GM12872 (cell line): ENCODE measurements at regions not wholly inside any gene's neighbourhood (a gene's known extent, or its start where the extent isn't known, plus 50 kb on each side); places are given as distances from the start of the nearest gene placed in this dataset.

ENCODE experiments used
- TF ChIP-seq, protein P1 (sequence below): IDR thresholded peaks from 3 replicates; pipeline ENCODE4 v1.5.1; 2011; ENCODE audit warnings: low read depth, mild to moderate bottlenecking, low read length, moderate library complexity; ENCODE audit not compliant: insufficient read depth

GRCh38 chr3:71896751-71897150, 111.8 kb upstream of the PROK2 start:
- TF ChIP-seq, protein P1, sequence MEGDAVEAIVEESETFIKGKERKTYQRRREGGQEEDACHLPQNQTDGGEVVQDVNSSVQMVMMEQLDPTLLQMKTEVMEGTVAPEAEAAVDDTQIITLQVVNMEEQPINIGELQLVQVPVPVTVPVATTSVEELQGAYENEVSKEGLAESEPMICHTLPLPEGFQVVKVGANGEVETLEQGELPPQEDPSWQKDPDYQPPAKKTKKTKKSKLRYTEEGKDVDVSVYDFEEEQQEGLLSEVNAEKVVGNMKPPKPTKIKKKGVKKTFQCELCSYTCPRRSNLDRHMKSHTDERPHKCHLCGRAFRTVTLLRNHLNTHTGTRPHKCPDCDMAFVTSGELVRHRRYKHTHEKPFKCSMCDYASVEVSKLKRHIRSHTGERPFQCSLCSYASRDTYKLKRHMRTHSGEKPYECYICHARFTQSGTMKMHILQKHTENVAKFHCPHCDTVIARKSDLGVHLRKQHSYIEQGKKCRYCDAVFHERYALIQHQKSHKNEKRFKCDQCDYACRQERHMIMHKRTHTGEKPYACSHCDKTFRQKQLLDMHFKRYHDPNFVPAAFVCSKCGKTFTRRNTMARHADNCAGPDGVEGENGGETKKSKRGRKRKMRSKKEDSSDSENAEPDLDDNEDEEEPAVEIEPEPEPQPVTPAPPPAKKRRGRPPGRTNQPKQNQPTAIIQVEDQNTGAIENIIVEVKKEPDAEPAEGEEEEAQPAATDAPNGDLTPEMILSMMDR: no peak

GRCh38 chr3:71893702-71894479, 108.9 kb upstream of the PROK2 start:
- TF ChIP-seq, protein P1: no peak

DNA sequence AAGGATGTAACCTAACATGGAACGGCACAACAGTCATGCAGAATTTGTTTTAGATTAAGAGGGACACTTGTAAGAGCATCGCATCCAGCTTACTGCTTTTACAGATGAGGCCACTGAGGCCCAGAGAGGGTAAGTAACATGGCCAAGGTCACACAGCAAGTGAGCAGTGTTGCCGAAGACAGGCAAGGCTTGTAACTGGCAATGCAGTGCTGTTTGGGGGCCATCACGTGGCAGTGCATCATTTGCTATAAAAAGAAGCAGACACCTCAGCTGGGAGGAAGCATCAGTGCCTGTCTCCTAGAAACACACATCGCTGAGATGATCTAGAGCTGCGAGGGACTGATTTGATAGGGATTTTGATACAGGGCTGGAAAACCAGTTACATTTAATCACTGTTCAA, 108.2 kb upstream of the PROK2 start:
- TF ChIP-seq, protein P1: no peak

DNA sequence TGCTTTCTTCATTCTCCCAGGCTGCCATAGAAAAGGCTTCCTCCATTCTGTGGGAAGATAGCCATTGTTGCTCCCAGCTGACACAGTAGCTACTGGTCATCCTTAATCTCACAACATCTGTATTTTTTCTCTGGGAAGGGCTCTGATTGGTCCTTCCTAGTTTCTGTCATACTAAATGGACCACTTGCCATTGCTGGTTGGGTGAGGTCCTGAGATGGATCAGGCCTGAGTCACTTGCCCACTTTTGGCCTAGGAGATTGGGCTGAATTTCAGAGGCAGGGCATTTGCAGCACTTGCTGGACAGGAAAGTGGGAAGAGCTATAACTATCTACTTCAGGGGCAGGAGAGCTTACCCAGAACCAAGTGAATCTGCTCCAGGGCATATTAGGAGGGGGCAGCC, 106.5 kb upstream of the PROK2 start:
- TF ChIP-seq, protein P1: no peak

DNA sequence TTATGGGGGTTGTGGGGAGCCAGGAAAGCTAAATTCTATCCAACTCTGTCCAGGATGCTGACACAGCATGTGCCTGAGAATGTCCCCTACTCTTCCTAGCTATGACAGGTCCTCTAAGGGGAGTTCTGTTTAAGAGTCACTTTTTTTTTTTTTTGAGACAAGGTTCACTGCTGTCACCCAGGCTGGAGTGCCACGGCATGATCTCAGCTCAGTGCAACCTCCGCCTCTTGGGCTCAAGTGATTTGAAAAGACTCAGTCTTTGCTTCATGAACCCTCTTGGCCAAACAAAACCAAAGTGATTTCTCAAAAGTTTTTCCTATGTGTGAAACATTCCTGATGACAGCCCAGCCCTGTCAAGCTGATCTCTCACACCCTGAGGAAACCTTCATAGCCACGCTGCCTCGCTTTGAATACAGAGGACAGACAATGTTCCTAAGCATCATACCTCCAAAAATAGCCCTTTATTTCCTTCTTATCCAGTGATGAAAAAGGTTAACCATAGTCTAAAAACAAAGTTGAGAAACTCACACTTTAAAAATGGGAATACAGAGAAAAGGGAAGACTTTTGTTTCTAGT, 105.5 kb upstream of the PROK2 start:
- TF ChIP-seq, protein P1: no peak

- TF ChIP-seq, protein P1: no peak
Measured at GRCh38 chr3:71887256-71887655, 102.3 kb upstream of the PROK2 start.

- TF ChIP-seq, protein P1: no peak
Measured at GRCh38 chr3:71885006-71885405, 100.1 kb upstream of the PROK2 start.
